PC-3 (cell line): ENCODE measurements at regions not wholly inside any gene's neighbourhood (a gene's known extent, or its start where the extent isn't known, plus 50 kb on each side); places are given as distances from the start of the nearest gene placed in this dataset.

Source experiments
- ATAC-seq: fragments of 200-7000 bp; cut with Tn5 transposase; 2 replicates; pipeline ENCODE4 v1.9.1; 2020; ENCODE audit warnings: mild to moderate bottlenecking, moderate library complexity
- BruUV-seq: library from RNA; stranded (reverse); fragments of 400-500 nt; replicated peaks from 2 replicates; lab custom pipeline; 2021; lab: Mats Ljungman, UMichigan
- CTCF ChIA-PET: fragments of 300-600 bp; sonication (Branson Sonifier 250); formaldehyde crosslinking; loops from one replicate; lab custom pipeline; 2022; ENCODE audit warnings: antibody characterized with exemption; lab: Charles Lee
- POLR2A ChIA-PET: fragments of 300-600 bp; sonication (Branson Sonifier 250); formaldehyde crosslinking; loops from one replicate; lab custom pipeline; 2022; ENCODE audit warnings: antibody characterized with exemption; ENCODE audit not compliant: unreplicated experiment; lab: Charles Lee
- DNase-seq: peaks from one replicate; pipeline ENCODE4 v3.0.0-alpha.2; 2015
- H2AFZ ChIP-seq: fragments of 300-600 bp; sonication (generic); 2 replicates; pipeline ENCODE4 v1.6.0; 2016; ENCODE audit warnings: antibody characterized with exemption, low read length
- H3F3A ChIP-seq: fragments of 300-600 bp; sonication (generic); one replicate; pipeline ENCODE4 v1.6.0; 2017; ENCODE audit warnings: antibody characterized with exemption, low read length, control low read depth, mild to moderate bottlenecking; ENCODE audit not compliant: unreplicated experiment
- H3K27ac ChIP-seq: fragments of 300-600 bp; sonication (generic); 2 replicates; pipeline ENCODE4 v1.5.1; 2016; ENCODE audit warnings: mild to moderate bottlenecking, low read length
- H3K27me3 ChIP-seq: fragments of 300-600 bp; sonication (generic); 2 replicates; pipeline ENCODE4 v1.6.1; 2016; ENCODE audit warnings: low read length, mixed read lengths
- H3K36me3 ChIP-seq: fragments of 300-600 bp; sonication (generic); 2 replicates; pipeline ENCODE4 v1.6.1; 2016; ENCODE audit warnings: low read depth, mixed run types, low read length, mixed read lengths
- H3K4me1 ChIP-seq: fragments of 300-600 bp; sonication (generic); 2 replicates; pipeline ENCODE4 v1.5.1; 2016; ENCODE audit warnings: low read length; ENCODE audit not compliant: insufficient read depth
- H3K4me2 ChIP-seq: fragments of 300-600 bp; sonication (generic); 2 replicates; pipeline ENCODE4 v1.6.0; 2016; ENCODE audit warnings: low read length
- H3K4me3 ChIP-seq: fragments of 300-600 bp; sonication (generic); 2 replicates; pipeline ENCODE4 v1.5.1; 2016; ENCODE audit warnings: mild to moderate bottlenecking, low read length, mixed read lengths
- H3K79me2 ChIP-seq: fragments of 300-600 bp; sonication (generic); 2 replicates; pipeline ENCODE4 v1.6.1; 2017; ENCODE audit warnings: low read length, mixed read lengths
- H3K9ac ChIP-seq: fragments of 300-600 bp; sonication (generic); 2 replicates; pipeline ENCODE4 v1.6.0; 2016; ENCODE audit warnings: mild to moderate bottlenecking, low read length
- H3K9me2 ChIP-seq: fragments of 300-600 bp; sonication (generic); replicated peaks from 2 replicates; pipeline ENCODE4 v1.6.1; 2016; ENCODE audit warnings: mixed run types, low read length, mixed read lengths
- H3K9me3 ChIP-seq: fragments of 300-600 bp; sonication (generic); 2 replicates; pipeline ENCODE4 v1.6.1; 2016; ENCODE audit warnings: low read length, mixed read lengths
- H4K20me1 ChIP-seq: fragments of 300-600 bp; sonication (generic); 2 replicates; pipeline ENCODE4 v1.6.1; 2016; ENCODE audit warnings: low read length, mixed read lengths
- EZH2 ChIP-seq: fragments of 300-600 bp; sonication (generic); IDR thresholded peaks from one replicate; pipeline ENCODE4 v1.6.1; 2017; ENCODE audit warnings: antibody characterized with exemption, mild to moderate bottlenecking, low read length; ENCODE audit not compliant: unreplicated experiment
- EZH2phosphoT487 ChIP-seq: fragments of 300-600 bp; sonication (generic); IDR thresholded peaks from 2 replicates; pipeline ENCODE4 v1.6.1; 2018; ENCODE audit warnings: mild to moderate bottlenecking, antibody characterized with exemption, low read length, borderline replicate concordance
- intact Hi-C: fragments of 100-400 bp; cut with micrococcal nuclease; formaldehyde crosslinking; loops from 2 replicates; pipeline ENCODE4 v1.9.0; 2023
- TF ChIP-seq, protein P1 (sequence below): fragments of 300-600 bp; sonication (generic); conservative IDR thresholded peaks from 2 replicates; pipeline ENCODE4 v1.5.1; 2017; ENCODE audit warnings: antibody characterized with exemption, low read depth, mild to moderate bottlenecking, low read length

DNA sequence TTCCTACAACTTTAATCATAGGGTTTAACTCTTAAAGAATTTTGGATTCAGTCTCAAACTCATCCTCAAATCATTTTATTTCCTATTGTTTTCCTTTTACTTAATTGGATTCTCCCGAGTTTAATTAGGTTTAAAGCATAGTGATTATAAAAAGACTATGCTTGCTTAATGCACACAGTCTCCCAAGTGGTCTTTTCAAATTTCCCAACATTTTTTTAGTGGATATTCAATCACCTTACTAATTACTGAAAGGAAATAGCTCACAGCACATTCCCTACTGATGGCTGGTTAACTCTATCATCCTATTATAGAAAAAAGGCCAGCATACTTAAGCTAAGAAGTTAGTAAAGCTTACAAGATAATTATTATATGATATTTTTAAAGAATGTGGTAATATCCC is 170.6 kb downstream of the PRDM9 start:
- CTCF ChIA-PET = no interaction called here
- H3K4me1 ChIP-seq = no peaks in the 10 kb centered on the region
- H3K9me3 ChIP-seq = no peaks in the 10 kb centered on the region
- TF ChIP-seq, protein P1, sequence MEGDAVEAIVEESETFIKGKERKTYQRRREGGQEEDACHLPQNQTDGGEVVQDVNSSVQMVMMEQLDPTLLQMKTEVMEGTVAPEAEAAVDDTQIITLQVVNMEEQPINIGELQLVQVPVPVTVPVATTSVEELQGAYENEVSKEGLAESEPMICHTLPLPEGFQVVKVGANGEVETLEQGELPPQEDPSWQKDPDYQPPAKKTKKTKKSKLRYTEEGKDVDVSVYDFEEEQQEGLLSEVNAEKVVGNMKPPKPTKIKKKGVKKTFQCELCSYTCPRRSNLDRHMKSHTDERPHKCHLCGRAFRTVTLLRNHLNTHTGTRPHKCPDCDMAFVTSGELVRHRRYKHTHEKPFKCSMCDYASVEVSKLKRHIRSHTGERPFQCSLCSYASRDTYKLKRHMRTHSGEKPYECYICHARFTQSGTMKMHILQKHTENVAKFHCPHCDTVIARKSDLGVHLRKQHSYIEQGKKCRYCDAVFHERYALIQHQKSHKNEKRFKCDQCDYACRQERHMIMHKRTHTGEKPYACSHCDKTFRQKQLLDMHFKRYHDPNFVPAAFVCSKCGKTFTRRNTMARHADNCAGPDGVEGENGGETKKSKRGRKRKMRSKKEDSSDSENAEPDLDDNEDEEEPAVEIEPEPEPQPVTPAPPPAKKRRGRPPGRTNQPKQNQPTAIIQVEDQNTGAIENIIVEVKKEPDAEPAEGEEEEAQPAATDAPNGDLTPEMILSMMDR = no peak
- TF ChIP-seq EZH2 = no peak
- TF ChIP-seq EZH2phosphoT487 = no peak
- intact Hi-C loops = no loop called here
- no TSS peak for BruUV-seq
- H4K20me1 ChIP-seq = no peaks in the 10 kb centered on the region
- no peaks in the 10 kb centered on the region for H3K79me2 ChIP-seq
- H3K9ac ChIP-seq = no peak overlapping the region
- POLR2A ChIA-PET = no interaction called here
- H2AFZ ChIP-seq = no peak overlapping the region
- H3K27ac ChIP-seq = no peak overlapping the region
- no peak for ATAC-seq
- no peaks in the 10 kb centered on the region for H3K9me2 ChIP-seq
- DNase-seq = no peak
- H3K27me3 ChIP-seq = no peaks in the 10 kb centered on the region
- no peak overlapping the region for H3K4me3 ChIP-seq
- no peak overlapping the region for H3K4me2 ChIP-seq
- H3F3A ChIP-seq = no peaks in the 10 kb centered on the region
- no peaks in the 10 kb centered on the region for H3K36me3 ChIP-seq

DNA sequence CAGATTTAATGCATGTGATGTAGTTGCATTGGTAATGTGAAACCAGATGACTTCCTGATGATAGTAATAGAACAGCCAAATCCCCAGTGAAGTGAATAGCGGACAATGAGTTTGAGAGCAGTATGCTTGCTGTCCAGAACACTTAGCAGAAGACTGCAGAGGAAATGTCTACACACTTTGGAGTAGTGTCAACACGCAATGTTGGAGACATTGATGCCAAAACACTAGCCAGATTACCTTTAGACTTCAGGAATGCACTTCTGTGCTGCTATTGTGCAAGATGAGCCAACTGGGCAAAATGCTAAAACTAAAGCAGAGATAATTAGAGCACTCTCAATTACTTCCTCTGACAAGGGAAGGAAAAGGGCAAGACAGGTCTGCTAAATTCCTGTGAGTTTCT is 176.7 kb downstream of the PRDM9 start:
- intact Hi-C loops = no loop called here
- Histone ChIP-seq H2AFZ (no peak overlapping the region), H3K9ac (no peak overlapping the region), H3K9me3 (no peaks in the 10 kb centered on the region), H3K79me2 (no peaks in the 10 kb centered on the region), H3K4me3 (no peak overlapping the region), H3K4me2 (no peak overlapping the region), H3F3A (no peaks in the 10 kb centered on the region), H3K9me2 (no peaks in the 10 kb centered on the region), H3K36me3 (no peaks in the 10 kb centered on the region), H4K20me1 (no peaks in the 10 kb centered on the region), H3K27ac (no peak overlapping the region), H3K27me3 (no peaks in the 10 kb centered on the region), H3K4me1 (no peaks in the 10 kb centered on the region)
- POLR2A ChIA-PET = no interaction called here
- CTCF ChIA-PET = no interaction called here
- no peak for DNase-seq
- TF ChIP-seq, protein P1 = no peak
- TF ChIP-seq EZH2 = no peak
- TF ChIP-seq EZH2phosphoT487 = no peak
- ATAC-seq = no peak
- no TSS peak for BruUV-seq

DNA sequence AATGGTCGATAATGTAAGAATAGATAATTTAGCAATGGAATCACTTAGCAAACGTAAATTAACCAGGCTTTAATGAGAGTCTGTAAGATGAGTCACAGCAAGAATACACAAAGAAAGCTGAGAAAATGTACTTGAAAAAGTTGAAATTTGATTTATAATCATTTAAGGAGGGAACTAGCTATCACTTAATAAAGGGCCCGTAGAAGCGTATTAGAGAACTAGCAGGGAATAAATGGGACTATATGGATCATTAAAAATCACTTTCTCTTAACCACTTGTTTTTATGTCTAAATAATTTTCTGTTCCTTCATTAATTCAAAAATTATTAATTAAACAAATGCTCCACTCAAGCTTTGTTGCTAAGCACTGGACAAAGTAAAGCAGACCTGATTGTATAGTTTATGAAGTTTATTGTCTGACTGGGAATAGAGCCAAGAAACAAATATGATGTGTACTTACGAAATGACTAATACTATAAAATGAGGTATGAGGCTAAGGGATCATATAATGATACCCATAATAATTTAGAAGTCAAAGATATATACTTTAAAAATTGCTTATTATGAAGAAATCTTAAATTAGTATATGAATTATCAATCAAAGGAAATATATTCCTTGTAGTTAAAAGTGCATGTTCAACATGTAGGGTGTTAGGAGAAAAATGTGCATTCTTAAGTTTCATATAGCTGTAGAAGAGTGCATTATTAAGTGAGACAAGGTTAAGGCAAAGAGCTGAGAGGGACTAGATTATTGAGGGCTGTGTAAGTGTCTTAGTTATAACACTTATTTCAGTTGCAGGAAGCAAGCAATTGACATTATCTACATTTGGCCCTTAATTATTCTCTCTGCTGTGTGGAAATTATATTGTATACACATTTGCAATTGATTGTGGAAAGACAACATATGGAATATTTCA is 196.8 kb downstream of the PRDM9 start:
- Histone ChIP-seq H3K9ac (peak overlapping the region; percentile 44), H3K4me1 (peaks cover 16% of the 10 kb centered on the region)
- CTCF ChIA-PET = interaction anchor here (0.8 kb wide), 1 partner anchor 495 kb away, joined by 3 read pairs; no protein-coding TSS in a partner anchor

More for the DNA sequence above, 196.8 kb downstream of the PRDM9 start:
- no peaks in the 10 kb centered on the region for H3K9me2 ChIP-seq
- peak overlapping the region; percentile 45 for H3K4me3 ChIP-seq
- TF ChIP-seq EZH2phosphoT487 (no peak), EZH2 (no peak)
- TF ChIP-seq, protein P1 = no peak
- BruUV-seq = no TSS peak
- no peaks in the 10 kb centered on the region for H3K9me3 ChIP-seq
- intact Hi-C loops = no loop called here
- DNase-seq = peak; percentile 92
- peak overlapping the region; percentile 80 for H3K4me2 ChIP-seq
- peak overlapping the region; percentile 35; the same call in 1 of the 2 replicates for H2AFZ ChIP-seq
- no peaks in the 10 kb centered on the region for H3K36me3 ChIP-seq
- no peaks in the 10 kb centered on the region for H4K20me1 ChIP-seq
- POLR2A ChIA-PET = no interaction called here
- H3K79me2 ChIP-seq = no peaks in the 10 kb centered on the region
- no peaks in the 10 kb centered on the region for H3K27me3 ChIP-seq
- ATAC-seq = peak; percentile 96
- H3F3A ChIP-seq = no peaks in the 10 kb centered on the region
- H3K27ac ChIP-seq = peak overlapping the region; percentile 76
